Aorta (tissue), 5 donors: ENCODE measurements at regions not wholly inside any gene's neighbourhood (a gene's known extent, or its start where the extent isn't known, plus 50 kb on each side); places are given as distances from the start of the nearest gene placed in this dataset.

ENCODE experiments used
- ATAC-seq: fragments of 200-7000 bp; cut with Tn5 transposase; one replicate; pipeline ENCODE4 v1.9.1; 2022; ENCODE audit warnings: moderate library complexity; ENCODE audit not compliant: low FRiP score
- DNase-seq, 2 donors: peaks; one replicate each; pipeline ENCODE4 v3.0.0-alpha.2; 2020
- H3K27ac ChIP-seq, 2 donors: one replicate each; pipeline ENCODE4 v1.5.1; 2013; ENCODE audit warnings: low read length in 2 of 2, mild to moderate bottlenecking in 2 of 2, moderate library complexity in 2 of 2, control low read depth in 1 of 2, inconsistent platforms in 1 of 2, low read depth in 1 of 2
- H3K27me3 ChIP-seq, 2 donors: one replicate each; pipeline ENCODE4 v1.6.1; 2013; ENCODE audit warnings: control low read depth in 1 of 2, low read length in 1 of 2, mild to moderate bottlenecking in 1 of 2, moderate library complexity in 1 of 2; ENCODE audit not compliant: insufficient read depth in 2 of 2, control insufficient read depth in 1 of 2
- H3K36me3 ChIP-seq, 2 donors: one replicate each; pipeline ENCODE4 v1.6.1; 2013; ENCODE audit warnings: control low read depth in 1 of 2, low read length in 1 of 2, mild to moderate bottlenecking in 1 of 2; ENCODE audit not compliant: insufficient read depth in 2 of 2, control insufficient read depth in 1 of 2
- H3K4me1 ChIP-seq, 2 donors: one replicate each; pipeline ENCODE4 v1.6.1; 2013; ENCODE audit warnings: low read length in 2 of 2, control low read depth in 1 of 2, mild to moderate bottlenecking in 1 of 2, moderate library complexity in 1 of 2; ENCODE audit not compliant: insufficient read depth in 2 of 2, control insufficient read depth in 1 of 2
- H3K4me3 ChIP-seq, 2 donors: one replicate each; pipeline ENCODE4 v1.5.1; 2013; ENCODE audit warnings: low read length in 2 of 2, control low read depth in 1 of 2, mild to moderate bottlenecking in 1 of 2
- H3K9me3 ChIP-seq: one replicate; pipeline ENCODE4 v1.6.1; 2013; ENCODE audit warnings: mild to moderate bottlenecking, low read length; ENCODE audit not compliant: control insufficient read depth
- WGBS, 2 donors: extraction: QIAGEN DNeasy Blood & Tissue Kit; methylation state at CpG; one replicate each; pipeline ENCODE4 v1.1.7; 2013; 5-methylcytosine and 5-hydroxymethylcytosine counted together
- intact Hi-C, 2 donors: fragments of 100-400 bp; cut with DNase I; formaldehyde crosslinking; loops; one replicate each; pipeline versions ENCODE4 v1.14.2 to v1.15.0; 2022
- donor health status: healthy with polysubstance abuse.
- donor health status: Bipolar disorder and iron deficiency.
- donor health status: DM: no; HTN: no; CAD: no.
- donor health status: DM: no; HTN: no; CAD: no.
- donor health status: DM: yes; HTN: yes; CAD: no.

DNA sequence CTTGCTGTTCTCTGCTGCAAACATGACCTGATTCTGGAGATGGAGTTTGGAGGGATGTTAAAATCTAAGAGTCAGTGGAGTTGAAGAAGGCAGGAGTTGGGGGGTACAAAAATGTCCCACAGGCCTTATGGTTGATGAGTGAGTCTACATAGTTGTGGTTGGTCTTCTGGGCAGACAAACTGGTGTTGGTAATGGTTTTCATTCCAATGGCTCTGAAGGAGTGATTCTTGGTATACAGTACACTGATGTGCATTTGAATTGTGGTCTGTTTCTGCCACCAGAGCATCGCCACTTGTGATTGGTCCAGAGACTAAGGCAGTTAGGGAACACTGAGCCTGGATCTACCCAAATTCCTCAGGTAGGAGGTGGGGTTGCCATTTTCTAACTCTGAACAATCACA is 514.1 kb upstream of the CFAP20DC start:
- Histone ChIP-seq H3K9me3 (peaks cover 2% of the 10 kb centered on the region), H3K36me3 (no peaks in the 10 kb centered on the region), H3K4me1 (no peaks in the 10 kb centered on the region), H3K27ac (no peak overlapping the region), H3K4me3 (no peak overlapping the region), H3K27me3 (no peaks in the 10 kb centered on the region)
- ATAC-seq (no peak), DNase-seq (no peak)
- 95% methylated on average over 1 of the region's 1 CpG for WGBS, 2 donors
- intact Hi-C loops = no loop called here

DNA sequence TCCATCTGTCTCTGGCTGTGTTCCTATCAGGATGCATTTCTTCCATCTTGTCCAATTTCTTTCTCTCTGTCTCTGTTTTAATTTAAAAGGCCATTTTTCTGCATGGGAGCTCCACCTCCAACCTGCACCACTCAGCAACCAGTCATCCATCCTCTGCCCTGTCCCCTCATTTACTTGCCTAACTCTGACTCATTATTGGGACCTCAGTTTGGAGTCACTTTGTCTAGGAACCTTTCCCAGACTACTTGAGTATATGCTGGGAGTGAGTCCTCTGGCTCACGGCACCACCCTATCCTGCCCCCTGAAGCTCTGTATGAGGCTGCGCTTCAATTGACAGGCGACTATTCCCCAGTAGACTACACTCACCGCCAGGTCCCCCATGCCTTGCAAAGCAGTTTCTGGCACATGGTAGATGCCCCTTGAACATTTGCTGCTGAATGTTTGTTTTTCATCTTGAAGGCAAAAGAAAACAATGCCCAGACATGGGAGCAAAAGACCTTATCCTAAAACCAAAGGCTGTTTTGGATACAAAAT is 513.3 kb upstream of the CFAP20DC start:
- Histone ChIP-seq H3K9me3 (peaks cover 2% of the 10 kb centered on the region), H3K4me1 (no peaks in the 10 kb centered on the region), H3K4me3 (no peak overlapping the region), H3K27me3 (no peaks in the 10 kb centered on the region), H3K27ac (no peak overlapping the region), H3K36me3 (no peaks in the 10 kb centered on the region)
- WGBS, 2 donors = 56 to 66% methylated on average over 4 of the region's 4 CpGs
- DNase-seq (no peak), ATAC-seq (no peak)
- intact Hi-C loops = no loop called here

DNA sequence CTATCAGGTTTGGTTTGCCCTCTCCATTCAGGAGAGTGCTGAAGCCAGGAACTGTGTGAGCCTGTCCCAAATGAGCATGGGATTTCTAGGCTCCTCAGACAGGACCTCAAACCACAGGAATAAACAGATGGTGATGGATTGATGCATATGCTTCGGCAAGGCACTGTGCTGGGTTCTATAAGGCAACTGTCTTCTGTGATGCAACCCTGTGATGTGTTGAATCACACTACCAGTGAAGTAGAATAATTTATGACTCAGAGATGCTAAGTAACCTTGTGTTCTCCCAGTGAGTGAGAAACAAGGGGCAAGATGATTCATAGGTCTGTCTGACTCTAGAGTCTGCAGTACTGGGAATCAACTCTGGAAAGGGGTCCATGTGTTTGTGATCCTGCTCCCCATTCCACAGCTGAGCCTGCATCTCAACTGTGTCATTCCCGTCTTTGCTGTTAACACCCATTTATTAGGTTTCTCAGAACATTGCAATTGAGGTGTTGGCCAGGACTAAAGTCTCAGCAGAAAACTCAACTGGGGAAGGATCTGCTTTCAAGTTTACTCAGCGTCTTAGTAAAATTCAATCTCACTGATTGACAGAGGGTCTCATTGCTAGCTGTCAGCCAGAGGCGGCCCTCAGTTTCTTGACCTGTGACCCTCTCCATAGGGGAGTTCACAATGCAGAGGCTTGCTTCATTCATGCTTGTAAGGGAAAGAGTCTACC is 510.1 kb upstream of the CFAP20DC start:
- Histone ChIP-seq H3K27me3 (no peaks in the 10 kb centered on the region), H3K4me3 (no peak overlapping the region), H3K36me3 (no peaks in the 10 kb centered on the region), H3K27ac (no peak overlapping the region), H3K4me1 (no peaks in the 10 kb centered on the region), H3K9me3 (peaks cover 2% of the 10 kb centered on the region)
- WGBS, 2 donors = 78 to 86% methylated on average over 4 of the region's 4 CpGs
- no peak for DNase-seq
- no peak for ATAC-seq
- intact Hi-C loops = no loop called here

DNA sequence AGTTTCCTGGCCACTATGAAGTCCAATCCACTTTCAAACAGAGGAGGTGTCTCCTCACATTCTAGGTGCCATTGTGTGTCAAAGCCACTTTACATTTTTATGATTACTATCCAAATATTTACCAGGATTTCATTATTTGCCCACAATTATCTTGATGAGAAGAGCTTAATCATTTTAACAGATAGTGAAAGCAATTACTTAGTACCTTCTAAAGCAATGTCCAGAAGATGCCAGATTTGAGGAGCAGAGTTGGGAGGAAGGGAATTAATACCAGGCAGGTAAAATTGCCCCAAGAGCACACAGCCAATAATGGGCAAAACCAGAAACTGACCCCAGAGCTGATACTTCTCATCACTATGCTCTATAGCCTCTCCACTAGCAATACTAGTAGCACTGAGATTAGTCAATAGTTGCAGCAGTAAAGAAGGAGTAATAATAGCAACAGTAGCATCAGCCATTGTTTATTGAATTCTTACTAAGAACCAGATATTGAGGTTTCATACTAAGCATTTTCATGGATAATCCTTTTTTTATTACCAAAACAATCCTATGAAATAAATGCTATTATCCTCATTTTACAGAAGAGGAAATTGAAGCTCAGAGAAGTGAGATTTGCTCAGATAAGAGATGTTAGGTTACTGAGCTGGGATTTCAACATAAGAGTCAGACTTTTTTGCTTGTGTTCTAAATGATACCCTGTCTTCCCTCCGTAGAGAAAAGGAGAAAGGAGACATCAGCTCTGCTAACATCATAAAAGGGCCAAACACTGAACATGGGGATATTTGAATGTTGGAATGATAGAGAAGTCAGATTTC is 509.3 kb upstream of the CFAP20DC start:
- Histone ChIP-seq H3K4me3 (no peak overlapping the region), H3K9me3 (peaks cover 2% of the 10 kb centered on the region), H3K4me1 (no peaks in the 10 kb centered on the region), H3K27ac (no peak overlapping the region), H3K36me3 (no peaks in the 10 kb centered on the region), H3K27me3 (no peaks in the 10 kb centered on the region)
- 53 to 93% methylated on average over 1 of the region's 1 CpG for WGBS, 2 donors
- intact Hi-C loops = no loop called here
- ATAC-seq = no peak
- no peak for DNase-seq

DNA sequence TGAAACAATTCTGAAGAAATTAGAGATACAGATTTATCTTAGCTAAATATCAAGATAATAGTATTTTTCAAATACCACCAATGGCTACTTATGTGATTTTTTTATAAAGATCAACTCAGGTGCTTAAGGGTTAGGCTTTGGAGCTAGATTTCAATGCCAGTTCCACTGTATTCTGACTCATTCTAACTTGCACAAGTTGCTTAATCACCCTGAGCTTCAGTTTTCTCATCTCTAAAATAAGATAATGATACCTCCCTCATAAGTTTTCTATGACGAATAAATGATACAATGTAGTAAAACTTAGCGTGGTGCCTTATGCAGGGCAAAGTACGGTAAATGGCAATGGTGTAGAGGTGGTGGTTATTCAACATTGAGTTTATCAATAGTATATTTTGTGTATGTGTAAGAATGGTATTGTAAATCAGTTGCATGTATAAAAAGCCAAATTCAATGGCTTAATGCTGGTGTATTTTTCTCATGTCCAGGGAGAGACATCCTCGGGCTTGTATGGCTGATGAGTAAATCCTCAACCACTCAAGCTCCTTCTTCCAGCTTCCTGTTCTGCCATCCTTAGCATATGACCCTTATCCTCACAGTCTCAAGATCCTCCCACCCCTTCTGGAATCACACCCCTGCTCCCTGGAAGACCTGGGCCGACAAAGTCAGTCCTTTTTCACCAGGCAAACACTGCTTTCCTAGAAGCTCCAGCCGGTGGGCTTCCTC is 505.9 kb upstream of the CFAP20DC start:
- Histone ChIP-seq H3K4me3 (no peak overlapping the region), H3K27ac (no peak overlapping the region), H3K27me3 (no peaks in the 10 kb centered on the region), H3K4me1 (no peaks in the 10 kb centered on the region), H3K9me3 (no peaks in the 10 kb centered on the region), H3K36me3 (no peaks in the 10 kb centered on the region)
- 86 to 90% methylated on average over 6 of the region's 6 CpGs for WGBS, 2 donors
- ATAC-seq (no peak), DNase-seq (no peak)
- intact Hi-C loops = no loop called here

DNA sequence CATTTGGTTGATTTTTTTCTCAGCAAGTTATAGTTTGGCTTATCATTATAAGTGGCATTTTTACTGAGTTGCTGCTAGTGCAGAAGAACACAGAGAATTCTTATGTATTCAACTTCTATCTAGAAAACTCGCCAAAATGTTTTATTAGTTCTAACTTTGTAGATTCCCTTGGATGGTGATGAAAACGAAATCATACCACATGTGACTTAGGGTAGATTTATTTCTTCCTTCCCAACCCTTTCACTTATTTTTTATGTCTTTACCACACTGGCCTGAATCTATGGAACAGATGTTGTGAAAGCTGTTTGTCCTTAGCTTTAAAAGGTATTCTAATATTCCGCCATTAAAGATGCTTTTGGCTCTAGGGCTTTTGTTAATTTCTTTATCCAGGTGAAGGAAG is 503.3 kb upstream of the CFAP20DC start:
- H3K4me1 ChIP-seq = no peaks in the 10 kb centered on the region
- H3K27me3 ChIP-seq = no peaks in the 10 kb centered on the region
- H3K36me3 ChIP-seq = no peaks in the 10 kb centered on the region
- no peak overlapping the region for H3K27ac ChIP-seq
- WGBS, 2 donors = 56 to 74% methylated on average over 3 of the region's 3 CpGs
- H3K4me3 ChIP-seq = no peak overlapping the region
- intact Hi-C loops = no loop called here
- H3K9me3 ChIP-seq = no peaks in the 10 kb centered on the region
- ATAC-seq (no peak), DNase-seq (no peak)

DNA sequence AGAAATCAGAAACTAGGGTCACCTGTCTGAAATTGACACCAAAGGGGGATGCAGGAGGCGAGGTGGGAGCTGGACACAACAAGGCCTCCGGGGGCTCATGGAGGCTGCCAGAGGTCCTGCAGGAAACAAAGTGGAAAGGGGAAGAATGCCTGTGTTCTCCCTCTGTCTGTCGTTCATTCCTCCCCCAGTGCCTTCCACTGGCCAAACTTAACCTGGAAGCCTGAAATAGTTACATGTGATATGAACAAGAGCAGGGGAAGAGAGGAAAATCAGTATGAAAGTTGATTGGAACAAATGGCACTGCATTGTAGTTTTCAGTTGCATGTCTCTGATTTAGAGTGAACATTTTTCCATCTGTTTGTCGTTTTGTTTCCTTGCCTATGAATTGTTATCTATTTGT is 502.0 kb upstream of the CFAP20DC start:
- H3K4me1 ChIP-seq = no peaks in the 10 kb centered on the region
- no peaks in the 10 kb centered on the region for H3K9me3 ChIP-seq
- ATAC-seq (no peak), DNase-seq (no peak)
- no peaks in the 10 kb centered on the region for H3K36me3 ChIP-seq
- 81 to 83% methylated on average over 4 of the region's 4 CpGs for WGBS, 2 donors
- H3K4me3 ChIP-seq = no peak overlapping the region
- H3K27ac ChIP-seq = no peak overlapping the region
- intact Hi-C loops = no loop called here
- H3K27me3 ChIP-seq = no peaks in the 10 kb centered on the region

DNA sequence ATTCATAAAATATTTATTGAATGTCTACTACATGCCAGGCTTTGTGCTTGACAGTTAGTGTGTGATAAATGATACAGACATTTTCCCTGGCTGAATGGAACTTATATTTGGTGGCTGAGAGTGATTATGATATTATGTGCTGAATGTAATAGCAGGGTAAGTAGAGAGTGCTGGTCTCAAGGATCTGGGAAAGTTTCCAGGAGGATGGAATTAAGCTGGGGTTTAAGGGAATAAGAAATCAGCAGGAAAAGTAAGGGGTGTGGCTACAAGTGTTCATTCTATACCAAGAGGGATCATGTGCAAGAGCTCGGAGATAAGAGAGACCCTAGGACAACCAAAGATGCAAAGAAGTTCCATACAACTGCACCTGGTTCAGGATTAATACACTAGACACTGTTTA is 500.1 kb upstream of the CFAP20DC start:
- 41 to 80% methylated on average over 1 of the region's 1 CpG for WGBS, 2 donors
- no peak overlapping the region for H3K4me3 ChIP-seq
- no peak overlapping the region for H3K27ac ChIP-seq
- H3K9me3 ChIP-seq = no peaks in the 10 kb centered on the region
- H3K4me1 ChIP-seq = no peaks in the 10 kb centered on the region
- ATAC-seq (no peak), DNase-seq (no peak)
- H3K36me3 ChIP-seq = no peaks in the 10 kb centered on the region
- H3K27me3 ChIP-seq = no peaks in the 10 kb centered on the region
- intact Hi-C loops = no loop called here
